IMR-90 (cell line): ENCODE measurements at regions not wholly inside any gene's neighbourhood (a gene's known extent, or its start where the extent isn't known, plus 50 kb on each side); places are given as distances from the start of the nearest gene placed in this dataset.

Experiments used
- ATAC-seq: fragments of 200-7000 bp; cut with Tn5 transposase; 2 replicates; pipeline ENCODE4 v1.9.1; 2020; ENCODE audit warnings: low read depth, mild to moderate bottlenecking, moderate library complexity
- BruUV-seq: library from RNA; stranded (reverse); fragments of 400-500 nt; replicated peaks from 2 replicates; lab custom pipeline; 2021; lab: Mats Ljungman, UMichigan
- CTCF ChIA-PET: fragments of 300-600 bp; formaldehyde crosslinking; extraction: SDS; loops from one replicate; lab custom pipeline; 2021; ENCODE audit warnings: antibody characterized with exemption; lab: Yijun Ruan, JAX
- POLR2A ChIA-PET: fragments of 300-600 bp; sonication (Branson Sonifier 250); formaldehyde crosslinking; loops from one replicate; lab custom pipeline; 2022; ENCODE audit warnings: antibody characterized with exemption; ENCODE audit not compliant: unreplicated experiment; lab: Charles Lee
- DNase-seq: peaks from one replicate; pipeline ENCODE4 v3.0.0; 2013
- H2AFZ ChIP-seq: replicated peaks from 2 replicates; pipeline ENCODE3; 2013; ENCODE audit warnings: low read length, mild to moderate bottlenecking; ENCODE audit not compliant: poor library complexity
- H2AK5ac ChIP-seq: 2 replicates; pipeline ENCODE4 v1.6.1; 2013; ENCODE audit warnings: low read depth, low read length, inconsistent platforms
- H2AK9ac ChIP-seq: replicated peaks from 2 replicates; pipeline ENCODE3; 2013; ENCODE audit warnings: mild to moderate bottlenecking, low read depth, low read length, moderate library complexity; ENCODE audit not compliant: poor library complexity
- H2BK120ac ChIP-seq: 2 replicates; pipeline ENCODE4 v1.6.1; 2013; ENCODE audit warnings: low read depth, low read length, inconsistent platforms
- H2BK15ac ChIP-seq: 3 replicates; pipeline ENCODE4 v1.6.1; 2013; ENCODE audit warnings: low read depth, low read length, inconsistent platforms
- H2BK20ac ChIP-seq: 2 replicates; pipeline ENCODE4 v1.6.1; 2013; ENCODE audit warnings: low read depth, mild to moderate bottlenecking, inconsistent platforms, low read length, moderate library complexity
- H2BK5ac ChIP-seq: 2 replicates; pipeline ENCODE4 v1.6.1; 2013; ENCODE audit warnings: mild to moderate bottlenecking, low read depth, low read length, inconsistent platforms; ENCODE audit not compliant: poor library complexity, severe bottlenecking
- H3K14ac ChIP-seq: replicated peaks from 2 replicates; pipeline ENCODE4 v1.6.1; 2013; ENCODE audit warnings: low read depth, low read length, inconsistent platforms
- H3K18ac ChIP-seq: 2 replicates; pipeline ENCODE4 v1.6.1; 2013; ENCODE audit warnings: low read depth, low read length, control low read depth
- H3K23ac ChIP-seq: 2 replicates; pipeline ENCODE4 v1.6.1; 2013; ENCODE audit warnings: low read depth, low read length, inconsistent platforms
- H3K27ac ChIP-seq: 2 replicates; pipeline ENCODE4 v1.5.1; 2013; ENCODE audit warnings: mild to moderate bottlenecking, control low read depth, low read length; ENCODE audit not compliant: insufficient read depth
- H3K27me3 ChIP-seq: 2 replicates; pipeline ENCODE4 v1.6.1; 2013; ENCODE audit warnings: low read length; ENCODE audit not compliant: control insufficient read depth, insufficient read depth
- H3K36me3 ChIP-seq: 2 replicates; pipeline ENCODE4 v1.6.1; 2013; ENCODE audit warnings: low read length, mixed read lengths; ENCODE audit not compliant: control insufficient read depth, insufficient read depth
- H3K4ac ChIP-seq: 2 replicates; pipeline ENCODE4 v1.6.1; 2013; ENCODE audit warnings: low read depth, low read length, inconsistent platforms
- H3K4me1 ChIP-seq: 2 replicates; pipeline ENCODE4 v1.6.1; 2013; ENCODE audit warnings: low read length, mixed read lengths; ENCODE audit not compliant: control insufficient read depth, insufficient read depth
- H3K4me2 ChIP-seq: 2 replicates; pipeline ENCODE4 v1.6.1; 2013; ENCODE audit warnings: low read depth, mild to moderate bottlenecking, control low read depth, low read length, moderate library complexity
- H3K4me3 ChIP-seq: 2 replicates; pipeline ENCODE4 v1.5.1; 2013; ENCODE audit warnings: low read depth, mild to moderate bottlenecking, control low read depth, low read length, moderate library complexity; ENCODE audit not compliant: insufficient read depth
- H3K56ac ChIP-seq: 2 replicates; pipeline ENCODE4 v1.6.1; 2013; ENCODE audit warnings: low read length, inconsistent platforms; ENCODE audit not compliant: insufficient read depth; ENCODE audit errors: extremely low read depth
- H3K79me1 ChIP-seq, 2 experiments: 2 replicates each; pipeline ENCODE4 v1.6.1; 2013; ENCODE audit warnings: low read length in 2 of 2, inconsistent platforms in 1 of 2, low read depth in 1 of 2
- H3K9ac ChIP-seq: 2 replicates; pipeline ENCODE4 v1.6.1; 2013; ENCODE audit warnings: low read depth, low read length, control low read depth
- H3K9me1 ChIP-seq: 2 replicates; pipeline ENCODE4 v1.6.1; 2013; ENCODE audit warnings: low read length, inconsistent platforms; ENCODE audit not compliant: insufficient read depth
- H3K9me3 ChIP-seq: 2 replicates; pipeline ENCODE4 v1.6.1; 2013; ENCODE audit warnings: low read length; ENCODE audit not compliant: control insufficient read depth, insufficient read depth
- H4K20me1 ChIP-seq: 2 replicates; pipeline ENCODE4 v1.6.1; 2013; ENCODE audit warnings: low read length, inconsistent platforms; ENCODE audit not compliant: insufficient read depth
- H4K5ac ChIP-seq: 2 replicates; pipeline ENCODE4 v1.6.1; 2013; ENCODE audit warnings: mild to moderate bottlenecking, low read depth, low read length, control low read depth
- H4K8ac ChIP-seq, 2 experiments: 2 replicates each; pipeline ENCODE4 v1.6.1; 2013; ENCODE audit warnings: low read depth in 2 of 2, low read length in 2 of 2, control low read depth in 1 of 2, inconsistent platforms in 1 of 2
- H4K91ac ChIP-seq: 2 replicates; pipeline ENCODE4 v1.6.1; 2013; ENCODE audit warnings: low read depth, low read length, inconsistent platforms; ENCODE audit not compliant: insufficient read depth
- CEBPB ChIP-seq: IDR thresholded peaks from 2 replicates; pipeline ENCODE4 v1.6.1; 2012; ENCODE audit warnings: low read depth, low read length, improper control_type of control experiment
- CHD1 ChIP-seq: IDR thresholded peaks from 2 replicates; pipeline ENCODE4 v1.6.1; 2012; ENCODE audit warnings: low read depth, low read length, improper control_type of control experiment
- ELK1 ChIP-seq: fragments of 150-350 bp; IDR thresholded peaks from 2 replicates; pipeline ENCODE4 v1.6.1; 2016; ENCODE audit warnings: low read depth, mild to moderate bottlenecking, low read length, moderate library complexity, borderline replicate concordance
- MAFK ChIP-seq: IDR thresholded peaks from 2 replicates; pipeline ENCODE4 v1.6.1; 2012; ENCODE audit warnings: low read depth, low read length, improper control_type of control experiment
- MXI1 ChIP-seq: IDR thresholded peaks from 2 replicates; pipeline ENCODE4 v1.6.1; 2012; ENCODE audit warnings: low read depth, mild to moderate bottlenecking, low read length, moderate library complexity, borderline replicate concordance
- RAD21 ChIP-seq: IDR thresholded peaks from 2 replicates; pipeline ENCODE4 v1.6.1; 2012; ENCODE audit warnings: low read length, improper control_type of control experiment
- SMC3 ChIP-seq: fragments of 150-350 bp; IDR thresholded peaks from 2 replicates; pipeline ENCODE4 v1.6.1; 2016; ENCODE audit warnings: low read depth, mild to moderate bottlenecking, antibody characterized with exemption, low read length, moderate library complexity
- USF2 ChIP-seq: fragments of 150-350 bp; IDR thresholded peaks from 2 replicates; pipeline ENCODE4 v1.6.1; 2017; ENCODE audit warnings: mild to moderate bottlenecking, antibody characterized with exemption, low read length, low read depth
- WGBS, 2 experiments: methylation state at CpG; one replicate each; pipeline versions ENCODE4 v1.1.5 to v1.1.7; 2013; ENCODE audit warnings: missing lambda C conversion rate in 2 of 2; ENCODE audit not compliant: insufficient read length in 1 of 2; ENCODE audit errors: extremely low coverage in 2 of 2; 5-methylcytosine and 5-hydroxymethylcytosine counted together
- dilution Hi-C: fragments of 300-500 bp; cut with HindIII; formaldehyde crosslinking; loops from one replicate; pipeline ENCODE4 v1.14.3; 2018; ENCODE audit warnings: low sequenced_read_pairs; ENCODE audit not compliant: unreplicated experiment
- in situ Hi-C: fragments of 300-500 bp; cut with MboI; formaldehyde crosslinking; loops from 3 replicates; pipeline ENCODE4 v1.14.3; 2019; ENCODE audit warnings: low sequenced_read_pairs, inconsistent platforms, mixed read lengths
- intact Hi-C: fragments of 100-400 bp; cut with micrococcal nuclease; formaldehyde crosslinking; loops from 2 replicates; pipeline ENCODE4 v1.10.0; 2022
- TF ChIP-seq, protein P1 (sequence below): conservative IDR thresholded peaks from 2 replicates; pipeline ENCODE4 v1.5.1; 2012; ENCODE audit warnings: mild to moderate bottlenecking, low read depth, low read length, improper control_type of control experiment

DNA sequence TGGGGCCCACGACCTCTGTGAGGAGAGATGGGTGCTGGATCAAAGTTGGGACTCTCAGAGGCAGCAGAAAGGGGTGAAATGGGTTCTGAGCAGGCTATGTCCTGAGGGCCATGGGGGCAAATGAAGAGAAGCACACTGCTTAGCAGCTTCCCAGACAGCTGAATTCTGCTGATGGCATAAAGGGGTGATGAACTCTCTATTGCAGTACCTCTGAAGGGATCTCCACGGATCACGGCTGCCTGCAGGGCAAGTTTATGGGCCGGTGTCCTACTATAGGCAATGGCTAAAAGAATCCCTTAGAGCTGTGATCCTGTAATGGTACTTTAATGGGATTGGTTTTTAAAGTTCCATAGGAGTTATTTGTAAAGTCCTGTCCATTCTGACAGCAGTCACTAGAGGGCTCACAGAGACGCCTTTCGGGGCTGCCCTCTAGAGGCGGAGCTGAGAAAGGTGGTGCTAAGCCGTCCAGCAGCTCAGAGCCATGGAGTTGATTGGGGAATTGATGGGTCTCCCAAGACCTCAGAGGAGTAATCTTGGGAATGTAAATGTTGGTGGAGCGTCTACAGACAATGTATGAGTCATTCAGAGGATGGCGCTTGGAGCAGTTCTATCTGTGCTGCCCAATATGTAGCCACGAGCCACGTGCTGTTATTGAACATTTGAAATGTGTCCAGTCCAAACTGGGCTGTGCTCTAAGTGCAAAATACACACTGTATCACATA is 287.3 kb downstream of the COG6 start:
- H3K27ac ChIP-seq = no peak overlapping the region
- no peaks in the 10 kb centered on the region for H3K36me3 ChIP-seq
- H4K8ac ChIP-seq = no peak overlapping the region
- DNase-seq = peak; percentile 57
- no peaks in the 10 kb centered on the region for H3K9me3 ChIP-seq
- ATAC-seq = peak; percentile 99
- H2AFZ ChIP-seq = peak overlapping the region; percentile 76
- no peak overlapping the region for H4K5ac ChIP-seq
- H3K4me2 ChIP-seq = no peak overlapping the region
- no peak overlapping the region for H2BK5ac ChIP-seq
- in situ Hi-C loops = loop anchor here (10.0 kb wide), 1 partner anchor 742 kb away; no protein-coding TSS in a partner anchor
- 60% methylated on average over 1 of the region's 12 CpGs; no CpG with 5 or more reads in 1 of the 2 experiments for WGBS, 2 experiments
- no peak overlapping the region for H2BK15ac ChIP-seq
- ChIA-PET POLR2A (no interaction called here), CTCF (interaction anchor here (0.6 to 1.8 kb wide), 13 partner anchors 8 to 742 kb away, joined by 3 to 6 read pairs (median 3); no protein-coding TSS in a partner anchor)
- H2BK20ac ChIP-seq = no peak overlapping the region
- no peak overlapping the region for H3K14ac ChIP-seq
- H2AK9ac ChIP-seq = peak overlapping the region; percentile 68
- H3K56ac ChIP-seq = no peak overlapping the region
- no peak overlapping the region for H3K18ac ChIP-seq
- no peaks in the 10 kb centered on the region for H3K79me1 ChIP-seq
- intact Hi-C loops = loop anchor here (1.0 to 10.0 kb wide), 3 partner anchors 168 to 740 kb away; no protein-coding TSS in a partner anchor
- no peak overlapping the region for H3K9ac ChIP-seq
- no peaks in the 10 kb centered on the region for H3K9me1 ChIP-seq
- TF ChIP-seq CEBPB (no peak), USF2 (no peak), MXI1 (no peak), MAFK (no peak), SMC3 (peak; percentile 83), RAD21 (peak; percentile 65), ELK1 (no peak), CHD1 (no peak)
- TF ChIP-seq, protein P1, sequence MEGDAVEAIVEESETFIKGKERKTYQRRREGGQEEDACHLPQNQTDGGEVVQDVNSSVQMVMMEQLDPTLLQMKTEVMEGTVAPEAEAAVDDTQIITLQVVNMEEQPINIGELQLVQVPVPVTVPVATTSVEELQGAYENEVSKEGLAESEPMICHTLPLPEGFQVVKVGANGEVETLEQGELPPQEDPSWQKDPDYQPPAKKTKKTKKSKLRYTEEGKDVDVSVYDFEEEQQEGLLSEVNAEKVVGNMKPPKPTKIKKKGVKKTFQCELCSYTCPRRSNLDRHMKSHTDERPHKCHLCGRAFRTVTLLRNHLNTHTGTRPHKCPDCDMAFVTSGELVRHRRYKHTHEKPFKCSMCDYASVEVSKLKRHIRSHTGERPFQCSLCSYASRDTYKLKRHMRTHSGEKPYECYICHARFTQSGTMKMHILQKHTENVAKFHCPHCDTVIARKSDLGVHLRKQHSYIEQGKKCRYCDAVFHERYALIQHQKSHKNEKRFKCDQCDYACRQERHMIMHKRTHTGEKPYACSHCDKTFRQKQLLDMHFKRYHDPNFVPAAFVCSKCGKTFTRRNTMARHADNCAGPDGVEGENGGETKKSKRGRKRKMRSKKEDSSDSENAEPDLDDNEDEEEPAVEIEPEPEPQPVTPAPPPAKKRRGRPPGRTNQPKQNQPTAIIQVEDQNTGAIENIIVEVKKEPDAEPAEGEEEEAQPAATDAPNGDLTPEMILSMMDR = peak; percentile 99
- no peaks in the 10 kb centered on the region for H3K4me1 ChIP-seq
- no peak overlapping the region for H3K23ac ChIP-seq
- H4K91ac ChIP-seq = no peak overlapping the region
- no peaks in the 10 kb centered on the region for H3K27me3 ChIP-seq
- no TSS peak for BruUV-seq
- no peak overlapping the region for H2AK5ac ChIP-seq
- H3K4ac ChIP-seq = no peak overlapping the region
- no peak overlapping the region for H3K4me3 ChIP-seq
- dilution Hi-C loops = no loop called here
- no peaks in the 10 kb centered on the region for H4K20me1 ChIP-seq
- H2BK120ac ChIP-seq = no peak overlapping the region
